ENCODE measurements at regions not wholly inside any gene's neighbourhood (a gene's known extent, or its start where the extent isn't known, plus 50 kb on each side); places are given as distances from the start of the nearest gene placed in this dataset.

DNA sequence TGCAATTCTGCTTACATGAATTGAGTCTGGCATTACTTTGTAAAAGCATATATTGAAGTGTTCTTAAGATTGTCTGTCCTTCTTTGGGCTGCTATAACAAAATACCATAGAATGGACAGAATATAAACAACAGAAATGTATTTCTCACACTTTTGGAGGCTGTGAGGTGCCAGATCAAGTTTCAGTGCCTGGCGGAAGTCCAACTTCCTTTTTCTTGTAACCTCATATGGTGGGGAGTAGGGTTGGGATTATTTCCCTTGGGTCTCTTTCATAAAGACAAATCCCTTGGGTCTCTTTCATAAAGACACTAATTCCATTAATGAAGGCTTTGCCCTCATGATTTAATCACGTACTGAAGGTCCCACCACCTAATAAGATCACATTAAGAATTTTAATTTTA, 199.3 kb upstream of the GRID2 start:
- H3K9me3 ChIP-seq = no peaks in the 10 kb centered on the region
- no peak overlapping the region for H3K4me3 ChIP-seq
- no peak for ATAC-seq

DNA sequence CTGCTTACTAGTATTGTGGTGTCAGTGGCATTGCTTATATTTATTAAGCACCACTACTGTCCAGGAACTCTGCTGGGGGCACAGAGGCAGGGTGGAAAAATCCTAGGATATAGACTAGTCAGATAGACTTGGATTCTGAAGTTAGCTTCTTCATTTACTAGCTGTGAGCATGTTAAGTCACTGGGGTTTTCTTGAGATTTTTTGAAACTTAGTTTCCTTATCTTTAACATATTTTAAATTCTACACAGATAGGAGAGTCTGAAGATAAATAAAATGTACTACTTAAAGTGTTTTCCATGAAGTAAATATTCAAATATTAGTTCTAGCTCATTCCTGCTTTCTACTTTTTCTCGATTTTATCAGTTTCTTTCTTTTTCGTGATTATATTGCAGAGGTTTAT, 196.9 kb upstream of the GRID2 start:
- DNase-seq = no peak
- H3K9me3 ChIP-seq = no peaks in the 10 kb centered on the region
- no peaks in the 10 kb centered on the region for H3K4me1 ChIP-seq
- TF ChIP-seq, protein P1, sequence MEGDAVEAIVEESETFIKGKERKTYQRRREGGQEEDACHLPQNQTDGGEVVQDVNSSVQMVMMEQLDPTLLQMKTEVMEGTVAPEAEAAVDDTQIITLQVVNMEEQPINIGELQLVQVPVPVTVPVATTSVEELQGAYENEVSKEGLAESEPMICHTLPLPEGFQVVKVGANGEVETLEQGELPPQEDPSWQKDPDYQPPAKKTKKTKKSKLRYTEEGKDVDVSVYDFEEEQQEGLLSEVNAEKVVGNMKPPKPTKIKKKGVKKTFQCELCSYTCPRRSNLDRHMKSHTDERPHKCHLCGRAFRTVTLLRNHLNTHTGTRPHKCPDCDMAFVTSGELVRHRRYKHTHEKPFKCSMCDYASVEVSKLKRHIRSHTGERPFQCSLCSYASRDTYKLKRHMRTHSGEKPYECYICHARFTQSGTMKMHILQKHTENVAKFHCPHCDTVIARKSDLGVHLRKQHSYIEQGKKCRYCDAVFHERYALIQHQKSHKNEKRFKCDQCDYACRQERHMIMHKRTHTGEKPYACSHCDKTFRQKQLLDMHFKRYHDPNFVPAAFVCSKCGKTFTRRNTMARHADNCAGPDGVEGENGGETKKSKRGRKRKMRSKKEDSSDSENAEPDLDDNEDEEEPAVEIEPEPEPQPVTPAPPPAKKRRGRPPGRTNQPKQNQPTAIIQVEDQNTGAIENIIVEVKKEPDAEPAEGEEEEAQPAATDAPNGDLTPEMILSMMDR (IDR thresholded peaks at IDR 0.05) = no peak
- no peak for TF ChIP-seq POLR2A (IDR thresholded peaks at IDR 0.05)
- H3K4me3 ChIP-seq = no peak overlapping the region
- H3K27me3 ChIP-seq = no peaks in the 10 kb centered on the region
- H3K36me3 ChIP-seq = no peaks in the 10 kb centered on the region
- intact Hi-C loops (cut with DNase I) = no loop called here
- ATAC-seq = no peak
- H3K27ac ChIP-seq = no peak overlapping the region
- WGBS, 4 donors = 71 to 86% (median 82%) methylated on average over 2 of the region's 2 CpGs

More for the DNA sequence above, 199.3 kb upstream of the GRID2 start:
- TF ChIP-seq POLR2A (IDR thresholded peaks at IDR 0.05) = no peak
- TF ChIP-seq, protein P1 (IDR thresholded peaks at IDR 0.05) = no peak
- H3K36me3 ChIP-seq = no peaks in the 10 kb centered on the region
- H3K4me1 ChIP-seq = no peaks in the 10 kb centered on the region
- 55 to 70% (median 64%) methylated on average over 2 of the region's 2 CpGs for WGBS, 4 donors
- DNase-seq = no peak
- intact Hi-C loops (cut with DNase I) = no loop called here
- no peak overlapping the region for H3K27ac ChIP-seq
- H3K27me3 ChIP-seq = no peaks in the 10 kb centered on the region

DNA sequence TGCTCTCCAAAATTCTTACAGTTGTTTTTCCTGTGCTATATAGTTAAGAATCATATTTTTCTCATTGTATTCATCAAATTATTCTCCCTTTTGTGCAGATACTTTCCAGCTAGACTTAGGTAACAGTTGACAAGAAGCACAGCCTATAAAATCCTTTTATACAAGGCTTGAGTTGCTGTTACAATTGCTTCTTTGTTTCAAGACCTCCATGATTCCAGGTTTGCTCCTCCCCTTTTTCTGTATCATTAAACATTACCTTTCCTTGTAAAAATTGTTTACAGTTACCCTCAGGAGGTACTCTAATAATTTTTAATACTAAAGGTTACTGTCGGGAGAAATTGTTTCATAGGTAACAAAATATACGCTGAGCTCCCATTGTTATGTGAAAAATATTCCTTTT, 192.3 kb upstream of the GRID2 start:
- Histone ChIP-seq H3K9me3 (no peaks in the 10 kb centered on the region), H3K27me3 (no peaks in the 10 kb centered on the region), H3K36me3 (no peaks in the 10 kb centered on the region), H3K4me3 (no peak overlapping the region), H3K27ac (no peak overlapping the region), H3K4me1 (no peaks in the 10 kb centered on the region)
- 90 to 98% (median 93%) methylated on average over 2 of the region's 2 CpGs for WGBS, 4 donors
- ATAC-seq (no peak), DNase-seq (no peak)
- intact Hi-C loops (cut with DNase I) = no loop called here
- TF ChIP-seq, protein P1 (IDR thresholded peaks at IDR 0.05) = no peak
- TF ChIP-seq POLR2A (IDR thresholded peaks at IDR 0.05) = no peak

DNA sequence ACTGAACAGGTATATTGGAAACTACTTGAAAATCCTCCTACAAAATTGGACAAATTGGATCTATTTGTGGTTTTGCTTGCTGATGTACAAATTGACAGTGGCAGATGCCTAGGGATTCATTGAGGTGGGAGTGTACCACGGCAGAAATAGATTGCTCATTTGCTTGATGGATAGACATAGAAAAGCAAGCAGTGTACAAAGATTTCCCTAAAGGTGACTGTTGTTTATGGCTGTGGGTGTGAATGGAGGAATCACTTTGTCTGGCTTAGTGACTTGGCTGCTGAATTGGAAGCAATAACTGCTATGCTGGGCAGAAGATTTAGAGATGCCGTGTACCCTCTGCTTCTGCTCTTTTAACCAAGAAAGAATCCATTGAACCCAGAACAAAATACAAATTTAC, 191.0 kb upstream of the GRID2 start:
- Histone ChIP-seq H3K9me3 (no peaks in the 10 kb centered on the region), H3K4me3 (no peak overlapping the region), H3K27ac (no peak overlapping the region), H3K27me3 (no peaks in the 10 kb centered on the region), H3K36me3 (no peaks in the 10 kb centered on the region), H3K4me1 (no peaks in the 10 kb centered on the region)
- DNase-seq = no peak
- ATAC-seq = no peak
- 82 to 91% (median 83%) methylated on average over 2 of the region's 2 CpGs for whole genome bisulfite sequencing, 4 donors
- intact Hi-C loops (cut with DNase I) = no loop called here
- TF ChIP-seq POLR2A (IDR thresholded peaks at IDR 0.05) = no peak
- TF ChIP-seq, protein P1 (IDR thresholded peaks at IDR 0.05) = no peak

All from heart left ventricle (tissue), 16 donors.